GM19395 (cell line): ENCODE measurements at regions not wholly inside any gene's neighbourhood (a gene's known extent, or its start where the extent isn't known, plus 50 kb on each side); places are given as distances from the start of the nearest gene placed in this dataset.
"Not testable (repeated sequence)": the region's sequence is repeated elsewhere in the genome, so short reads cannot be mapped to it uniquely, and the experiment has no call there.

Experiments
- ATAC-seq: cut with Tn5 transposase; IDR thresholded peaks from one replicate; pipeline ENCODE4 v1.9.1; 2021; ENCODE audit warnings: mild to moderate bottlenecking, moderate library complexity; ENCODE audit not compliant: unreplicated experiment

- ATAC-seq: no peak
These were observed 51.1 kb upstream of the CRY1 start for GRCh38 chr12:107144441-107144840.

GRCh38 chr12:107144990-107145389 is 51.6 kb upstream of the CRY1 start:
- ATAC-seq: no peak

- no peak for ATAC-seq
These were observed 52.0 kb upstream of the CRY1 start for GRCh38 chr12:107145397-107145796.

- ATAC-seq: no peak
These were observed 54.8 kb upstream of the CRY1 start for GRCh38 chr12:107148107-107148506.

- ATAC-seq: no peak
These were observed 59.0 kb upstream of the CRY1 start for GRCh38 chr12:107152315-107152714.

GRCh38 chr12:107159384-107159900 is 66.1 kb upstream of the CRY1 start:
- no peak for ATAC-seq

- no peak for ATAC-seq
These were observed 70.1 kb upstream of the CRY1 start for GRCh38 chr12:107163413-107163812.

GRCh38 chr12:107164392-107164791 is 71.0 kb upstream of the CRY1 start:
- no peak for ATAC-seq

- ATAC-seq: no peak
These were observed 72.2 kb upstream of the CRY1 start for GRCh38 chr12:107165581-107165980.

GRCh38 chr12:107167756-107168155 is 74.4 kb upstream of the CRY1 start:
- no peak for ATAC-seq

GRCh38 chr12:107169200-107169599 is 75.9 kb upstream of the CRY1 start:
- ATAC-seq: no peak

GRCh38 chr12:107178776-107179175 is 85.4 kb upstream of the CRY1 start:
- ATAC-seq: no peak

GRCh38 chr12:107179871-107180270 is 86.5 kb upstream of the CRY1 start:
- ATAC-seq: no peak

GRCh38 chr12:107180272-107180671 is 86.9 kb upstream of the CRY1 start:
- ATAC-seq: no peak

GRCh38 chr12:107184359-107184930 is 91.1 kb upstream of the CRY1 start:
- ATAC-seq: no peak

GRCh38 chr12:107196681-107197080 is 103.3 kb upstream of the CRY1 start:
- ATAC-seq: no peak

- ATAC-seq: no peak
These were observed 107.0 kb upstream of the CRY1 start for GRCh38 chr12:107200394-107200793.

GRCh38 chr12:107207931-107208525 is 114.7 kb upstream of the CRY1 start:
- ATAC-seq: no peak

- not testable (repeated sequence) for ATAC-seq
These were observed 116.4 kb upstream of the CRY1 start for GRCh38 chr12:107209700-107210099.

- not testable (repeated sequence) for ATAC-seq
These were observed 121.0 kb upstream of the CRY1 start for GRCh38 chr12:107214373-107214773.

- ATAC-seq: not testable (repeated sequence)
These were observed 123.1 kb upstream of the CRY1 start for GRCh38 chr12:107216411-107216810.

GRCh38 chr12:107219301-107219700 is 126.0 kb upstream of the CRY1 start:
- ATAC-seq: no peak

- no peak for ATAC-seq
These were observed 128.6 kb upstream of the CRY1 start for GRCh38 chr12:107221913-107222312.
